ENCODE measurements at regions not wholly inside any gene's neighbourhood (a gene's known extent, or its start where the extent isn't known, plus 50 kb on each side); places are given as distances from the start of the nearest gene placed in this dataset.

DNA sequence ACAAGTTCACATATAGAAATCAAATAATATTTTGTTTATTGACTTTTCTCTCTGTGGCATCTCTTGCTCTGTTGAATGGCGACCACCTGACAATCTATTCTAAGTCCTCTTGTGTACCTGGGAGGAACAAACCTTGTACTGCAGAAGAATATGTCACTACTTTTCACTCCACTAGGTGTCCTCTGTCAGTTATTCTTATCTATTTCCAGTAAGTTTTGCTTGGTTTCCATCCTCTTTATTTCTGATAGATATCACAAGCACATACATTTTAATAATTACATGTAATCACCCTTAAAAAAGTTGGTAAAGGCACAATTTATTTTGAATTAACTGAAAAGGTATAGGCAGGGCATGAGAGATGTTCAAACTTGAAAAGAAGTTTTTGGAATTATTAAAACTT is 238.4 kb downstream of the SNCA start:
- DNase-seq, result no peak

DNA sequence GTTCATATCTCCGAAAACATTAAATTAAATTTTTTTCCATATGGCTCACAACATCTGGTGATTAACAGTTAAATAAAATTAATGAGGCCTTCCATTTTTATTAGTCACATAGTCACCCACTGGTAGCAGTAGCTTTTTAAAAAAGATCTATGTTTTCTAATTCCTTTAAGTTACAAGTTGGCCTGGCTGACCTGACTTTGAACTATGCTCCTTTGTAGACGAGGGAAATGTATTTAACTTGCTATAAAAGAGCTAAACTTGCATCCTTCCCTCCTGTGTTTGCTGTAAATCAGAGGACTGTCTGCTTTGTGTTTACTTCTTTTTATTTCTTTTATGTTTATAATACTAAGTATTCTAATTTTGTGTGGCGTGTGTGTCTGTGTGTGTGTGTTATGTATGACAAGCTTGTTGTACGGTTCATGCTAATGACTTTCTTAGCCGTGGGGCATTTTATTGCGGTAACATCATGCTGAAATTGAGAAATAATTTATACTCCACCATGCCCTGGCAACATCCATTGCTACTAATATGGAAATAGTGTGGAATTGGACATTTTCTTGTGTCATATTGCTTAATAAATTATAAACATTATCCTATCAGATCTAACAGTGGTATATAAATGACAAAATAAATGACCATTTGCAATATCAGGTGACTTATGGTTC is 241.7 kb downstream of the SNCA start:
- no peak for DNase-seq

DNA sequence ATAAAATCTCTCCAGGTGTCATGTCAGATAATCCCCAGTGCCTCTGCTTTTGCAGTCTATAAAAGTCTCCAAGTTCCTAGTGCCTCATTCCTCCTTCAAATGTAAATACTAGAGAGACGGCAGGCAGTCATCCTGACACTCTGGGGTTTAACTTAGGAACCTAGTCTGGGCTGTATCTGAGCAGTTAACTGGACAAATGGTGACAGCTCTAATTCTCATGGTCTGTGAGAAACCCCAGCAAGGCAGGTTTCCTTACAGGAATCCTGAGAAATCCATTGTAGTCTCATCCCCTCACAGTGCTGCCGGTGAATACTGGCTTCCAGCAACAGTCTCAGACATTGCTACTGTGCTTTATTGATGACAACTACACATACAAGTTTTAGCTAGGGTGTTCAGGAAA is 246.8 kb downstream of the SNCA start:
- DNase-seq, result no peak

DNA sequence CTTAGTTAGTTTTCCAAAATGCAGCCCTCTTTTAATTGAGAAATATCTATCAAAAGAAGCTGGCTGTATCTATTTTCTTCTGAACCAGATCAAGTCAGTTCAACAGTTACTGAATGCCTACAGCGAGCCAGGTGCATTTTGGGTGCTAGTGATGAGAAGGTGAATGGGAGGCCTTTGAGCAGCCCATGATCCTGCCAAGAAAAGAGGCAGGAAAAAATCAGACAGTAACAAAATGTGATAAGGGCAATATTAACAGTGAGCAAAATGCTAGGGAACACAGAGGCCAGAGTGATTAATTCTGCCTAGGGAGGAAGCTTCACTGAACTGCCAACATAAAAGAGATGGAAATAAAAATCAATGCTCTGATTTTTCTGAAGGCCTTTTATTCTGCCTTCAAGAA is 248.5 kb downstream of the SNCA start:
- DNase-seq, result no peak

DNA sequence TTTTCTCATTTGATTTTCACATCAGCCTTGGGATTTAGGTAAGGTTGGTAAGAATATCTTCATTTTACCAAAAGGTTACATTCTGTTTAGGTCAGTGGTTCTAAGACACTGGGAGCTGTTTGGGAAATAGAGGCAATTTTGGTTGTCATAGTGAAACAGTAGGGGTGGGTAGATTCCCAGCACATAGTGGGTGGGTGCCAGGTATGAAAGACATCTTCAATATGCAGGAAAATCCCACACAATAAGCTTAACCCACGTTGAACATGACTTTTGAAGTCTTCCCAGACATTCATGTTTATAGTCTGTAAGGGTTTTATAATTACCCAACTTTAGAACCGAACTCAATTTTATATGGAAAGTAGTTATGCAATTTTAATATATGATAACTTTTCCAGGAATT is 249.6 kb downstream of the SNCA start:
- DNase-seq, result no peak

DNA sequence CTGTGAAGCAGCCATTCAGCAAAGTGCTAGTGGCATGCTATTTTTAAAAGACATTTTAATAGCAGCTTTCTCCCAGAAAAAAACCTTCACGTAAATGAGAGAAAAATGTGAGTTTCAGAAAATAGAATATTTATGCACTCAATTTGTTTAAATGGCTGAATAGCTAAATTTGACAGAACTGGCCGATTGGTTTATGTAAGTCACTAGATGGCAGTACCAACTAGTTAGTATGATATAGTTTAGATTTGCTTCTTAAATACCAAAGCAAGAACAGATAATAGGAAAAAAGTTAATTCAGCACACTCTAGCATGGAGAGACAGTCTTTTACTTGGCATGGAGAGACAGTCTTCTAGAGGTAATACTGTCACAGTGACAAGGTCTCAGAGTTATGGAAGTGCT is 250.1 kb downstream of the SNCA start:
- DNase-seq, result no peak

DNA sequence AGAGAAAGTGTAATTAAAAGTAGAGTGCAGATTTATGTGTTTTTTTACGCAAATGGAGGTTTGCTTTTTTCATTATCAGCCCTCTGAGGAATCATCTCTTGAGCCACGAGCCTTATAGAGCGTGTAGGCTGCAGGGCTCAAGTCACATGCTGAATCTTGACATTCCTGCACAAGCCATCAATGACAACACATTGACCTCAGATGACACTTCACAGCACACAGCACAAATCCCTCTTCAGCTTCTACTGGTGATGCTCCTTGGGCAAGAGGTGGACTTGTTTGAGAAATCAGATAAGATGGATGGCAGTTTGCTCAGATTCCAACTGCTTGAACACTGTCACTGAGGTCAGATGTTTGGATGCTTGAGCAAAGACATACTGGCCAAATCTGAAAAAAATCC is 250.6 kb downstream of the SNCA start:
- no peak for DNase-seq

DNA sequence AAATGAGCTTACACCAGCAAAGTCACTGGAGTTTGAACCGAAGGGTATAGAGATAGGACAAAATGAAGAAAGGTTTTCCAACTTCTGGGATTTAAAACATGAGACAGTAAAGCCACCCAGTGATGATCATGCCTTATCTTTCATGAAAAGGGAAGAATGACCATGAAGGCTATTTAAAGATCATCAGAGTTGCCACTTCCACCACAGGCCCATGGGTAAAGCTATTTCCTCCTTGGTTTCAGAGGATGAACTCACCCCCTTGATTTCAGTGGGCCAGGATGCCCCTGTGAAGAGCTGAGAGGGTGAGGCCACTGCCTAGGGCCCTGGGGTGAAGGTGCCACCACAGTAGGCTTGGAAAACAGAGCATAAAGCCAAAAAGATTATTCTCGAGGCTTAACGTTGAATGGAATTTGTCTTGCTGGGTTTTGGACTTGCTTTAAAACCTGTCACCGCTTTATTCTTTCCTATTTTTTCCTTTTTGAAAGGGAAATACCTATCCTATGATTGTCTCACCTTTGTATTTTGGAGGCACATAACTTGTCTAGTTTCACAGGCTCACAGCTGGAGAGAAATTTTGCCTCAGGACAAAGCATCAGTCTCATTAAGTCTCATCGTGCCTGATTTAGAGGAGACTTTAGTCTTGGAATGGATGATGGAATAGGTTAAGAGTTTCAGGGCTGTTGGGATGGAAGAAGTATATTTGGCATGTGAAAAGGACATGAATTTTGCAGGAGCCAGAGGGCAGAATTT is 254.0 kb downstream of the SNCA start:
- no peak for DNase-seq

DNA sequence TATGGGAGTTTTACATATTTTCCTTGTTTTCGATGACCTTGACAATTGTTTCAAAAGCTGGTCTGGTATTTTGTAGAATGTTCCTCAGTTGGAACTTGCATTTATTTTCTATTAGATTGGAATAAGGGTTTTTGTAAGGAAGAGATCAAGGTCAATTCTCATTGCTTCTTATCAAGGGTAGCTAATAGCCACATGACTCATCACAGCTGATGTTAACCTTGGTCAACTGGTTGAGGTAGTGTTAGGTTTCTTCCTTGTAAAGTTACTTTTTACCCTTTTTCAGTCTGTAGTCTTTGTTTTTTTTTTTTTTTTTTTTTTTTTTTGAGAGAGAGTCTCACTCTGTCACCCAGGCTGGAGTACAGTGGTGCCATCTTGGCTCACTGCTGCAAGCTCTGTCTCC is 257.2 kb downstream of the SNCA start:
- DNase-seq, result no peak

DNA sequence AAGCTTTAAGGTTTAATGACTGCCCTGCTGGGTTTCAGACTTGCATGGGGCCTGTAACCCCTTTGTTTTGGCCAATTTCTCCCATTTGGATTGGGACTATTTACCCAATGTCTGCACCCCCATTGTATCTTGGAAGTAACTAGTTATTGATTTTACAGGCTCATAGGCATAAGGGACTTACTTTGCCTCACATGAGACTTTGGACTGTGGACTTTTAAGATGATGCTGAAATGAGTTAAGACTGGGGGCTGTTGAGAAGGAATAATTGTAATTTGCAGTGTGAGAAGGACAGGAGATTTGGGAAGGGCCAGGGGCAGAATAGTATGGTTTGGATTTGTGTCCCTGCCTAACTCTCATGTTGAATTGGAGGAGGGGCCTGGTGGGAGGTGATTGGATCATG is 260.7 kb downstream of the SNCA start:
- DNase-seq, result no peak

DNA sequence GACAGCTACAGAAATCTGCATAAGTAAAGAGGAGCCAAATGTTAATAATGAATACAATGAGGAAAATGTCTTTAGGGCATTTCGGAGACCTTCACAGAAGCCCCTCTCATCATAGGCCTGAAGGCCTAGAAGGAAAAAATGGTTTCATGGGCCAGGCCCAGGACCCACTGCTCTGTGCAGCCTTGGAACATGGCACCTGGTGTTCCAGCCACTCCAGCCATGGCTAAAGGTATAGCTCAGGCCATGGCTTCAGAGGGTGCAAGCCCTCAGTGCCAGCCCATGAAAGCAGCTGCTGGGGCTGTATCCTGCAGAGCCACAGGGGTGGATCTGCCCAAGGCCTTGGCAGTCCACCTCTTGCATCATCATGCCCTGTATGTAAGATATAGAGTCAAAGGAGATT is 261.1 kb downstream of the SNCA start:
- DNase-seq, result no peak

DNA sequence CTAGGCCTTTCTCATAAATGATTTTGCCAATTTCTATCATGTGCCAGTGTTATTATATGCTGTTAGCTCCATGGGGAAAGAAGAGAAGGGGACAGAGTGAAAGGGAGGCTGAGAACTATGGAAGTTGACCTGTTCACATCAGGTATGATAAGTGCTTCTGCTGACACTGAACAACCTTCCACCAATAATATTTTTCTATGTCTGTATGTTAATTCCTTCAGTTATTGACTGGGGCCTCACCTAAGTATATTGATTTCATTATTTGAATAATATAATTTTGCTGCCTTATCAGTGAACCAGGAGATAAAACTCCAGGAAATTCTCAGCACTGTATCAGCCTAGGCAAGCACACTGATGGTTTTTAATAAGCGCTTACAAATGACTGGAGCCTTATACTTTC is 262.8 kb downstream of the SNCA start:
- DNase-seq, result no peak

DNA sequence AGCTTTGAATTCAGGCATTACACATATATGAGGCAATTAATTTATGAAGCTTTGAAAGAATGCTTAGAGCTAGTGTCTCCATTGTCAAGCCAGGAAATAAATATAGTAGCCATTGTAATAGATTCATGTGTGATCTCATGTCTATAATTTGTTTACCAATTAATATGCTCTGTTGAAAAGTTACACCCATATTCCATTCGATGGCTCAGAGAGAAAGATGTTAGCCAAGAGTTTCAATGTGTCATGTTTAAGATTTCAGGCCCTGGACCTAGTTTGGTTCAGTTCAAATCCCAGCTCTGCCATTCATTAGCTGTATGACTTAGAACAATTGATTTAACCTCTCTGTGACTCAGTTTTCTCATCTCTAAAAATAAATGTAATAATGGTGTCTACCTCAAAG is 263.3 kb downstream of the SNCA start:
- DNase-seq, result no peak

DNA sequence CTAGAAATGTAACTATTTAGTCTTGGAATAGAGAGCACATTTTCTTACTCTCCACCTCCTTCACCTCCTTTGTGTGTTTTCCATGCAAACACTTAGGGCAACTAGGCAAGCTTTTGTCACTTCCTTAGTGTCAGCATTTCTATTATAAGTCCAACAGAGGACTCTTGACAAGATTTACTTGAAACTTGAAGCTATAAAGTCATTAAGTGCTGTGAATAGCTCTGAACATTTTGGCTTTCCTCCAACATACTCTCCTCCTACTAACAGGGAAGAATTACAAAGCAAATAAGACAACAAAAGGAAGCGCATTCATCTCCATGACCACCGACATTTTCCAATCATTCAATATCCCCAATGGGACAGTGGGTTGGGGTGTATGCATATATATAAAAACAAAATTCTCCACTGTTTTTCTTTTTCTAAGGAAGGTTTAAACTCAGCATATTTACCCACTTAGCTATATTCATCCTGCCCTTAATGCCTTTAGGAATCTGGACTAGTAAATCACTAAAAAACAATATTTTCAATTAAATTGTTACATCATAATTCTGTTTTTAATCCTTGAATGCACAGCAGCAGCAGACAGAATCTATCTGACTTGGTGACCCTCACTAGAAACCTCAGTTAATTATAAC is 264.6 kb downstream of the SNCA start:
- no peak for DNase-seq

DNA sequence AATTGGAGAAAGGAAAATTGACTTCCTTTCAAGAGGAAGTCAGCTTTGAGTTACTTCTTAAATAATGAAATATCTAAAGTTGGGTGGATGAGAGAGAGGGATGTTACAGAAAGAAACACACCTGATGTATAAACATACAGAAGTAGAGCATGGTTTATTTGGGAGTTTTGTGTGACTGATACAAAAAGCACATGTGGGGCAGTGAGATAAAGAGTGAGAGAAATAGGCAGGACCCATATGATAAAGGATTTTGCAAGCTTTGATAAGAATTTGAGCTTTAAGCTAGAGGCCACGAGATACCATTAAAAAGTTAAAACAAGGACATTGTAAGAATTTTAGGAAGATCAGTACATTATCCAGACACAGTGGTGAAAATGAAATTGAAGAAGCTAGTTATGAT is 263.3 kb upstream of the GPRIN3 start:
- no peak for DNase-seq

DNA sequence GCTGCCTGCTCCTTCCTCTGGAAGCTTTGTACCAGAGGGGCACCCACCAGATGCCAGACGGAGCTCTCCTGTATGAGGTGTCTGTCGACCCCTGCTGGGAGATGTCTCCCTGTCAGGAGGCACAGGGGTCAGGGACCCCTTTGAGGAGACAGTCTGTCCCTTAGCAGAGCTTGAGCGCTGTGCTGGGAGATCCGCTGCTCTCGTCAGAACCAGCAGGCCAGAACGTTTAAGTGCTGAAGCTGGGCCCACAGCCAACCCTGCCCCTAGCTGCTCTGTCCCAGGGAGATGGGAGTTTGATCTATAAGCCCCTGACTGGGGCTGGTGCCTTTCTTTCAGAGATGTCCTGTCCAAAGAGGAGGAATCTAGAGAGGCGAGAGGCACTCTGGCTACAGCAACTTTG is 260.3 kb upstream of the GPRIN3 start:
- no peak for DNase-seq

DNA sequence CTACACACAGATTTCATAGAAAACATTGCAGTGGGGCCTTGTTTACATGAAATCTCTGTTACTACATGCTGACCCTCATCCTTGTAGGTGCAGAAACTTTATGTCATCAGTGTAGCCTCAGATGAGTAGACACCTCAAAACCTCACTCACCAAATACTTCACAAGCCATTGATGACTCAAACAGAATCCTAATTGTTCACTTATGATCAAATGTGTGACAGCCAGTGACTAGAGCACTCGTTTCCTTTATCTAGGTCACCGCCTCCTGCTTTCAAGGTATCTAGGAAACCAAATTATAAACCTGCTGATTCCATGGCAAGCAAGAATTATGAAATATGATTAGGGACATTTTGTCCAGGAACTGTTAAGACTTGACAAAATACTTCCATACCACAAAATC is 255.8 kb upstream of the GPRIN3 start:
- DNase-seq, result no peak

DNA sequence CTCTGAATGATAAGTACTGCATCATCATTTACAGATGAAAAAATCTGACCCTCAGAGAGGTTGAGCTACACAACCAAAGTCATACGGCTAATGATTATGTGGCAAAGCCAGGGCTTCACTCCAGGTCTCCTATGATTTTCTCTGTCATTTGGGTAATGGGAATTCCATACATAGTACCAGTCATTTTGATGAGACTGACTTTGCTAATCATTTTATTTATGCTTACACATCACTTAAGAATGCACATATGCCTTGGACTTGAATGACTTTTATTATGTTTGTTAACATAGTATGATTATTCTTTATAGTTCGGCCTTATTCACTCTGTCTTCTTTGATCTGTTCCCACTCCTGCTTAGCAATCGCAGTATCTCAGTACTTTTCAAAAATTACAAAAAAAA is 255.1 kb upstream of the GPRIN3 start:
- DNase-seq, result no peak

DNA sequence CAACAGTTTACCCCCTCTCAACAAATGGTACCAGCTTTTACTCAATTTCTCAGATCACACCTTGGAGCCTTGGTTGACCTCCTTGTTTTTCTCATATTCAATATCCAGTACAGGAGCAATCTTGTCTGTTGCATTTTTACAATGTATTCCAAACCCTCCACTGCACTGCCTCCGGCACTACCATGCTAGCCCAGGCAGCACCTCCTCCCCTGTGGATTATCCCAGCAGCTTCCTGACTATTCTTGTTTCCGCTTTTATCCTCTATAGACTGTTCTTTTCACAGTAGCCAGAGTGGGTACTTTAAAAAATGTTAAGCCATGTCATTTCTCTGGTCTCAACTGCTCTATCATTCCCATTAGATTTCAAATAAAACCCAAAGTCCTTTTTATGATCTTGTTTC is 253.4 kb upstream of the GPRIN3 start:
- no peak for DNase-seq

DNA sequence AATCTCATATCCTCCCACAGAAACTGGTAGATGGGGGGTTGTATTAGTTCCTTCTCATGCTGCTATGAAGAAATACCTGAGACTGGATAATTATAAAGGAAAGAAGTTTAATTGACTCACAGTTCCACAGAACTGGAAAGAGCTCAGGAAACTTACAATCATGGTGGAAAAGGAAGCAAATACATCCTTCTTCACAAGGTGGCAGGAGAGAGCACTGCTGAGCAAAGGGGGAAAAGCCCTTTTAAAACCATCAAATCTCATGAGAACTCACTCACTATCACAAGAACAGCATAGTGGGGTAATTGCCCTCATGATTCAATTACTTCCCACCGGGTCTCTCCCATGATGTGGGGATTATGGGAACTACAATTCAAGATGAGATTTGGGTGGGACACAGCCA is 250.5 kb upstream of the GPRIN3 start:
- no peak for DNase-seq

DNA sequence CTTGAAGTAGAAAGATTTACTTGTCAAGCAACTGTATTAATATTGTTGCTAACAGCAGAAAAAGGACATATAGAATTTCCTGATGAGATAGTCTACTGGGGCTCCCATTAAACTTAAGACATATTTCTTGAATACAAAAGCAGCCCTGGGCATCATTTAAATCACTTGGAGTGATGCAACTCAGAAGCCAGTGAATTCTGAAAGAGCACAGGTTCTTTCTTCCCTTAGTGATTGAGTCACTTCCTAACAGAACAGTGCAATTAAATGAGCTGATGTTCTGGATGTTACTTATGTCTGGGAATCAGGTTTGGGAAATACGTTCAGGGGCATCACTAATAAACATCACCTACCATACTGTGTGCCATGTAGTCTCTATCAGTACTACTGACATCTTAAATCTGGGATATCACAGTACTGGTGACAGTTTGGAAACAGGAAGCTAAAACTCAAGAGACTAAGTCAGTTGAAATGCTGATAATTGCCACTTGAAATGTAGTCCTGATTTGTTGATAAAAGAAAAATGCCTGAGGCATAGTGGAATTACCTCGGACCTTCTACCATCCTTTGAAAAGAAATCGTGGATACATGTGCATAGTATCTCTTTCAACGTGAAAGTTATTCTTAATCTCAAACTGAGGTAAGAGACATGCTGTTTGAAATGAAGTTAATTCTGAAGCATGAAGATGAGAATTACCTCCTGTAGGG is 249.2 kb upstream of the GPRIN3 start:
- no peak for DNase-seq

DNA sequence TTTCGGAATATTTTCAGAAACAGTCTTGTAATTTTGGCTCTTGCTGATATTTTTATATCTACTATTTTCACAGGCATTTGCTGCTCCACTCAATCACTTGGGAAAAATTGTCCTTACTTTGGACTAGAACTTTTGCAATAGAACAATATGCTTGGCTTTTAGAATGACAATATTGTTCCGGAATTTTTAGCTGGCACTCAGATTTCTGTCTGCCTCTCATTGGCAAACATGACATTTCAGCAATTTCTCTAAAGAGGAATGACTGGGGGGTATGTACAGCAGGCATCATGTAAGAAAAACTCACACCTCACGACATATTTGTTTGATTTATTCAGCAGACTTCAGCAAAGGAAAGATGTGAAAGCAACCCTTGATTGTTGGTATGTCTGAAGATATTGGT is 243.6 kb upstream of the GPRIN3 start:
- DNase-seq, result no peak

DNA sequence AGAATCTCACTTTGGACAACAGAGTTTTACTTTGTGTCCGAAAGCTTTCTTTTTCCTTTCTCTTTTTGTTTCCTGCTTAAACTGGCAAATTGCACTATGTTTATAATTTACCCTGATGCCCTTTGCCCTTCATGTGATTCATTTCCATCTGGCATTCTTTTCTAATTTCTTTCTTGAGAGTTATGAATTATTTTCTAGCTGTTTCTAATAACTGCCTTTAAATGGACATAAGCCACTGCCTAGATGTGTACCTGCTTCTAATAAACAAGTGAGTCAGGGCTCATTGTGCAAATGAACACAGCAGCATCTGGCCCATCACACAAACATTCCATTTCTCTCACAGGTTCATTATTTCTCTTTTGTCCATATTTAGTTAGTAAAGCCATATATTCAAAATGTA is 242.3 kb upstream of the GPRIN3 start:
- no peak for DNase-seq

DNA sequence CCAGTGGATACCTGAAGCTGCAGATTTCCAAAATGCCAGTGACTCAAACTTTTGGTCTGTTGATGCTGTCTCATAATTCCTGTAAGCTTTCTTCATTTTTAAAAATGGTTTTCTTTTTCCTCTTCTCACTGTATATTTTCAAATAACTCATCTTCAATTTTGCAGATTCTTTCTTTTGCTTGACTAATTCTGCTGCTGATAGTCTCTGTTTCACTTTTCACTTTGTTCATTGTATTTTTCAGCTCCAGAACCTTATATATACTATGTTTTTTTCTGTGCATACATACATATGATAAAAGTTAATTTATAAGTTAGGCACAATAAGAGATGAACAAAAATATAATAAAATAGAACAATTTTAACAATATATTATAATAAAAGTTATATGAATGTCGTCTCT is 237.7 kb upstream of the GPRIN3 start:
- no peak for DNase-seq
